Motor neuron (in vitro differentiated cells): ENCODE measurements at regions not wholly inside any gene's neighbourhood (a gene's known extent, or its start where the extent isn't known, plus 50 kb on each side); places are given as distances from the start of the nearest gene placed in this dataset.

Experiments used
- ATAC-seq, 8 experiments: fragments of 200-7000 bp; cut with Tn5 transposase; replicated peaks in 6 of 8; 2 replicates each; pipeline ENCODE4 v1.8.0; 2021; ENCODE audit warnings: mild to moderate bottlenecking in 8 of 8, moderate library complexity in 8 of 8
- H3K27ac ChIP-seq, 2 donors: fragments of 250-450 bp; sonication (Bioruptor Pico); 2 replicates each; pipeline ENCODE4 v1.9.0; 2021; ENCODE audit warnings: antibody characterized with exemption in 2 of 2, mild to moderate bottlenecking in 2 of 2, moderate library complexity in 1 of 2
- H3K4me1 ChIP-seq, 2 donors: fragments of 250-450 bp; sonication (Bioruptor Pico); replicated peaks in 1 of 2; 2 replicates each; pipeline ENCODE4 v1.6.1; 2021; ENCODE audit warnings: antibody characterized with exemption in 2 of 2, mild to moderate bottlenecking in 2 of 2, moderate library complexity in 1 of 2
- H3K4me3 ChIP-seq, 5 donors: fragments of 250-450 bp; sonication (Bioruptor Pico); 2 replicates each; pipeline ENCODE4 v1.9.0; 2021; ENCODE audit warnings: antibody characterized with exemption in 5 of 5, mild to moderate bottlenecking in 5 of 5, moderate library complexity in 4 of 5
- WGBS, 10 experiments: fragments of 450-650 bp; shearing (Covaris generic); methylation state at CpG; one replicate each; pipeline ENCODE4 v1.0.0; 2022; 5-methylcytosine and 5-hydroxymethylcytosine counted together
- in situ Hi-C, 9 experiments: fragments of 400-800 bp; cut with MboI; loops; one replicate each; pipeline ENCODE4 v1.15.0; 2021; ENCODE audit warnings: low sequenced_read_pairs in 9 of 9, low pct_unique_long_range_greater_than_20kb in 2 of 9; ENCODE audit not compliant: unreplicated experiment in 9 of 9

DNA sequence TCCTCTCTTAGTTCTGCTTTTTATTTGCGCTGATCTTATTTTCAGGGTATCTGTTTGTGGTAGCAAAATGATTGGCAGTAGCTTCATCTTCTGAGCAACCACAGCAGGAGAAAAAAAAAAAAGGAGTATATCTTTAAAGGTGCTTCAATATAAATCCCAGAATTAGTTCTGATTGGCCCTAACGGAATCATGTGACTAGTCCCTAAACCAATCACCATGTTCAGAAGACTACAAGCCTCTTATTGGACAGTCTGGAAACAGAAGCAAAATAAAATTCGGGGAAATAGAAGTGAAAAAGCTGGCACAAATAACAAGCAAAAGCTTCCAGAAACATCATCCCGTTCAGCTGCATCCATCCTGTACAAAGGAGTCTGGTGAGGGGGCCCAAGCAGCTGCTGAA lies 49.9 kb upstream of the PTPRO start:
- 49 to 100% (median 85%) methylated on average over 1 to 4 of the region's 4 CpGs; no CpG with 5 or more reads in 1 of the 10 experiments for WGBS, 10 experiments
- Histone ChIP-seq H3K4me3 (no peak overlapping the region), H3K4me1 (no peaks in the 10 kb centered on the region), H3K27ac (no peak overlapping the region)
- in situ Hi-C loops, result loop anchor here in 7 of 9 experiments (5.0 to 25.0 kb wide), 3 partner anchors 250 to 435 kb away; partner anchors contain the start of gene ART4 (in 2 of the 7)
- no peak for ATAC-seq
